T-helper 2 cell (primary cell): ENCODE measurements at regions not wholly inside any gene's neighbourhood (a gene's known extent, or its start where the extent isn't known, plus 50 kb on each side); places are given as distances from the start of the nearest gene placed in this dataset.
"Not testable (repeated sequence)": the region's sequence is repeated elsewhere in the genome, so short reads cannot be mapped to it uniquely, and the experiment has no call there.

Experiments
- DNase-seq, 5 experiments: peaks; one replicate each; pipeline versions ENCODE4 v3.0.0 to v3.0.0-alpha.2; 2012 to 2022

GRCh38 chr4:181078196-181078595 is 1165.0 kb upstream of the TENM3 start:
- DNase-seq: no peak

GRCh38 chr4:181083757-181084361 is 1159.3 kb upstream of the TENM3 start:
- DNase-seq: no peak

- DNase-seq: no peak
These were observed 1157.6 kb upstream of the TENM3 start for GRCh38 chr4:181085557-181085956.

- DNase-seq: no peak
These were observed 1137.7 kb upstream of the TENM3 start for GRCh38 chr4:181105487-181105886.

GRCh38 chr4:181106398-181106797 is 1136.8 kb upstream of the TENM3 start:
- no peak for DNase-seq

GRCh38 chr4:181108237-181108636 is 1135.0 kb upstream of the TENM3 start:
- no peak for DNase-seq

GRCh38 chr4:181119186-181119585 is 1124.0 kb upstream of the TENM3 start:
- no peak for DNase-seq

- no peak for DNase-seq
These were observed 1121.5 kb upstream of the TENM3 start for GRCh38 chr4:181121733-181122132.

GRCh38 chr4:181127171-181127570 is 1116.0 kb upstream of the TENM3 start:
- no peak for DNase-seq

- not testable (repeated sequence) for DNase-seq
These were observed 1112.9 kb upstream of the TENM3 start for GRCh38 chr4:181130317-181130716.

- no peak for DNase-seq
These were observed 1105.9 kb upstream of the TENM3 start for GRCh38 chr4:181137351-181137750.

GRCh38 chr4:181138116-181138515 is 1105.1 kb upstream of the TENM3 start:
- no peak for DNase-seq

GRCh38 chr4:181140037-181140603 is 1103.1 kb upstream of the TENM3 start:
- no peak for DNase-seq

- DNase-seq: peak; percentile 7 to 58 (median 48)
These were observed 1099.8 kb upstream of the TENM3 start for GRCh38 chr4:181143250-181143854.

GRCh38 chr4:181146051-181146450 is 1097.2 kb upstream of the TENM3 start:
- no peak for DNase-seq

- no peak for DNase-seq
These were observed 1095.7 kb upstream of the TENM3 start for GRCh38 chr4:181147416-181147951.

- DNase-seq: no peak
These were observed 1094.7 kb upstream of the TENM3 start for GRCh38 chr4:181148470-181148869.

- DNase-seq: no peak
These were observed 1093.0 kb upstream of the TENM3 start for GRCh38 chr4:181150191-181150590.

- no peak for DNase-seq
These were observed 1091.3 kb upstream of the TENM3 start for GRCh38 chr4:181151856-181152255.

- DNase-seq: no peak
These were observed 1085.6 kb upstream of the TENM3 start for GRCh38 chr4:181157647-181158046.

- no peak for DNase-seq
These were observed 1084.2 kb upstream of the TENM3 start for GRCh38 chr4:181158971-181159370.

- DNase-seq: no peak
These were observed 1081.5 kb upstream of the TENM3 start for GRCh38 chr4:181161669-181162068.

GRCh38 chr4:181162266-181162665 is 1080.9 kb upstream of the TENM3 start:
- DNase-seq: no peak

- DNase-seq: no peak
These were observed 1080.5 kb upstream of the TENM3 start for GRCh38 chr4:181162676-181163075.
